ENCODE measurements at regions not wholly inside any gene's neighbourhood (a gene's known extent, or its start where the extent isn't known, plus 50 kb on each side); places are given as distances from the start of the nearest gene placed in this dataset.
"Not testable (repeated sequence)": the region's sequence is repeated elsewhere in the genome, so short reads cannot be mapped to it uniquely, and the experiment has no call there.

GRCh38 chr7:69208848-69209247, 389.4 kb upstream of the AUTS2 start:
- H3K4me2 ChIP-seq (ENCODE audit: insufficient read depth, low read length), result no peak overlapping the region
- no peaks in the 10 kb centered on the region for H4K20me1 ChIP-seq (ENCODE audit: insufficient read depth, low read length)
- TF ChIP-seq, protein P1, sequence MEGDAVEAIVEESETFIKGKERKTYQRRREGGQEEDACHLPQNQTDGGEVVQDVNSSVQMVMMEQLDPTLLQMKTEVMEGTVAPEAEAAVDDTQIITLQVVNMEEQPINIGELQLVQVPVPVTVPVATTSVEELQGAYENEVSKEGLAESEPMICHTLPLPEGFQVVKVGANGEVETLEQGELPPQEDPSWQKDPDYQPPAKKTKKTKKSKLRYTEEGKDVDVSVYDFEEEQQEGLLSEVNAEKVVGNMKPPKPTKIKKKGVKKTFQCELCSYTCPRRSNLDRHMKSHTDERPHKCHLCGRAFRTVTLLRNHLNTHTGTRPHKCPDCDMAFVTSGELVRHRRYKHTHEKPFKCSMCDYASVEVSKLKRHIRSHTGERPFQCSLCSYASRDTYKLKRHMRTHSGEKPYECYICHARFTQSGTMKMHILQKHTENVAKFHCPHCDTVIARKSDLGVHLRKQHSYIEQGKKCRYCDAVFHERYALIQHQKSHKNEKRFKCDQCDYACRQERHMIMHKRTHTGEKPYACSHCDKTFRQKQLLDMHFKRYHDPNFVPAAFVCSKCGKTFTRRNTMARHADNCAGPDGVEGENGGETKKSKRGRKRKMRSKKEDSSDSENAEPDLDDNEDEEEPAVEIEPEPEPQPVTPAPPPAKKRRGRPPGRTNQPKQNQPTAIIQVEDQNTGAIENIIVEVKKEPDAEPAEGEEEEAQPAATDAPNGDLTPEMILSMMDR (IDR thresholded peaks at IDR 0.05; ENCODE audit: extremely low read depth, low read depth, low read length), result no peak
- H3K79me2 ChIP-seq (ENCODE audit: insufficient read depth, low read length), result no peaks in the 10 kb centered on the region
- H3K36me3 ChIP-seq (ENCODE audit: insufficient read depth, low read length), result no peaks in the 10 kb centered on the region
- no peak for DNase-seq (ENCODE audit: insufficient read length, low spot score, missing footprints)
- H3K9me3 ChIP-seq (ENCODE audit: low read depth, low read length), result no peaks in the 10 kb centered on the region
- no peaks in the 10 kb centered on the region for H3K4me1 ChIP-seq (ENCODE audit: insufficient read depth, low read length)
- no peak overlapping the region for H2AFZ ChIP-seq (ENCODE audit: low read length)
- H3K27ac ChIP-seq (ENCODE audit: low read depth, low read length), result no peak overlapping the region
- no peak overlapping the region for H3K4me3 ChIP-seq (ENCODE audit: insufficient read depth, low read length)
- no peaks in the 10 kb centered on the region for H3K27me3 ChIP-seq (ENCODE audit: insufficient read depth, low read length)

GRCh38 chr7:69211336-69211735, 386.9 kb upstream of the AUTS2 start:
- Histone ChIP-seq H3K79me2 (ENCODE audit: insufficient read depth, low read length) (no peaks in the 10 kb centered on the region), H3K27ac (ENCODE audit: low read depth, low read length) (no peak overlapping the region), H3K9me3 (ENCODE audit: low read depth, low read length) (no peaks in the 10 kb centered on the region), H3K4me3 (ENCODE audit: insufficient read depth, low read length) (no peak overlapping the region), H3K36me3 (ENCODE audit: insufficient read depth, low read length) (no peaks in the 10 kb centered on the region), H2AFZ (ENCODE audit: low read length) (no peak overlapping the region), H3K4me1 (ENCODE audit: insufficient read depth, low read length) (no peaks in the 10 kb centered on the region), H3K27me3 (ENCODE audit: insufficient read depth, low read length) (no peaks in the 10 kb centered on the region), H4K20me1 (ENCODE audit: insufficient read depth, low read length) (no peaks in the 10 kb centered on the region), H3K4me2 (ENCODE audit: insufficient read depth, low read length) (no peak overlapping the region)
- DNase-seq (ENCODE audit: insufficient read length, low spot score, missing footprints), result no peak
- TF ChIP-seq, protein P1 (IDR thresholded peaks at IDR 0.05; ENCODE audit: extremely low read depth, low read depth, low read length), result no peak

DNA sequence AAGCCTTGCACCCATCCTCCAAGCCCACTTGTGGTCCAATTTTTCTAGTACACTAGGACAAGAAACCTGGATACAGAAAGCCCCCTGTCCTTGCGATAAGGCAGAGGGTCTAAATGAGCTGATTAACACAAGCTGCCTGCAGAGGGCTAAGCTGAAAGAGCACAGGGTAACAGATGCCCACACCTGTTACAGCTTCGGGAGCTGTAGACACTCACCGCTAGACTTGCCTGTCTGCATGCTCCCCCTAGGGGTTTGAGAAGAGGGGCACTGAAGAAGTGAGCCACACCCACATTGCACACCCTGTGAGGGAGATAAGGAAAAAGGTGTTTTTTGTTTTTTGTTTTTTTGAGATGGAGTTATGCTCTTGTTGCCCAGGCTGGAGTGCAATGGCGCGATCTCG, 386.5 kb upstream of the AUTS2 start:
- Histone ChIP-seq H3K4me2 (ENCODE audit: insufficient read depth, low read length) (no peak overlapping the region), H3K27me3 (ENCODE audit: insufficient read depth, low read length) (no peaks in the 10 kb centered on the region), H4K20me1 (ENCODE audit: insufficient read depth, low read length) (no peaks in the 10 kb centered on the region), H3K4me1 (ENCODE audit: insufficient read depth, low read length) (no peaks in the 10 kb centered on the region), H3K9me3 (ENCODE audit: low read depth, low read length) (no peaks in the 10 kb centered on the region), H2AFZ (ENCODE audit: low read length) (no peak overlapping the region), H3K79me2 (ENCODE audit: insufficient read depth, low read length) (no peaks in the 10 kb centered on the region), H3K27ac (ENCODE audit: low read depth, low read length) (no peak overlapping the region), H3K36me3 (ENCODE audit: insufficient read depth, low read length) (no peaks in the 10 kb centered on the region), H3K4me3 (ENCODE audit: insufficient read depth, low read length) (no peak overlapping the region)
- TF ChIP-seq, protein P1 (IDR thresholded peaks at IDR 0.05; ENCODE audit: extremely low read depth, low read depth, low read length), result no peak
- DNase-seq (ENCODE audit: insufficient read length, low spot score, missing footprints), result no peak

DNA sequence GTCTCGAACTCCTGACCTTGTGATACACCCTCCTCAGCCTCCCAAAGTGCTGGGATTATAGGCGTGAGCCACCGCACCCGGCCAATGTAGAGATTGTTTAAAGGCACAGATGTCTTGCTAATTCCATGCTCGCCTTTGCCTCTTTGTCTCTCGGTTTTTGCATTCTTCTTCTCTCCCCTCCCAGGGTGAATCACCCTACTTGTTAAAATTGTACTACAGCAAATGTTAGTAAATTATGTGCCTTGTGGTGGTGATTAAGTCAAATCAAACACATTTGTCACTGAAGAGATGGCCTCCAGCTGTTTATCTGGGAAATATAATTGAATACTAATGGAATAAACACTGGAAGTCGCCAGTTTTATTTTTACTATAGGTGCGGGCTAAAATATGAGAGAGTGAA, 384.4 kb upstream of the AUTS2 start:
- H3K9me3 ChIP-seq (ENCODE audit: low read depth, low read length), result no peaks in the 10 kb centered on the region
- H4K20me1 ChIP-seq (ENCODE audit: insufficient read depth, low read length), result no peaks in the 10 kb centered on the region
- H3K79me2 ChIP-seq (ENCODE audit: insufficient read depth, low read length), result no peaks in the 10 kb centered on the region
- H3K4me1 ChIP-seq (ENCODE audit: insufficient read depth, low read length), result no peaks in the 10 kb centered on the region
- DNase-seq (ENCODE audit: insufficient read length, low spot score, missing footprints), result no peak
- H3K36me3 ChIP-seq (ENCODE audit: insufficient read depth, low read length), result no peaks in the 10 kb centered on the region
- no peak overlapping the region for H3K4me2 ChIP-seq (ENCODE audit: insufficient read depth, low read length)
- TF ChIP-seq, protein P1 (IDR thresholded peaks at IDR 0.05; ENCODE audit: extremely low read depth, low read depth, low read length), result no peak
- no peak overlapping the region for H3K27ac ChIP-seq (ENCODE audit: low read depth, low read length)
- no peak overlapping the region for H3K4me3 ChIP-seq (ENCODE audit: insufficient read depth, low read length)
- no peak overlapping the region for H2AFZ ChIP-seq (ENCODE audit: low read length)
- H3K27me3 ChIP-seq (ENCODE audit: insufficient read depth, low read length), result no peaks in the 10 kb centered on the region

DNA sequence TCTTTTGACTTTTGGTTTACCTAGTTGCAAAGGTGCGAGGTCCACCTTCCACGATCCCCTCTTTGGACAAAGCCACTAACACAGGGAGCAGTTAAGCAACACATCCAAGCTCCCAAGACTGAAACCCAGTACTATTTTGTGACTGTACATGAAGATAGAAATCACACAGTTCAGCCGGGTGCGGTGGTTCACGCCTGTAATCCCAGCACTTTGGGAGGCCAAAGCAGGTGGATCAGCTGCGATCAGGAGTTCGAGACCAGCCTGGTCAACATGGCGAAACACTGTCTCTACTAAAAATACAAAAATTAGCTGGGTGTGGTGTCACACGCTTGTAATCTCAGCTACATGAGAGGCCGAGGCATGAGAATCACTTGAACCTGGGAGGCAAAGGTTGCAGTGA, 382.8 kb upstream of the AUTS2 start:
- H3K9me3 ChIP-seq (ENCODE audit: low read depth, low read length); H3K27me3 ChIP-seq (ENCODE audit: insufficient read depth, low read length); H4K20me1 ChIP-seq (ENCODE audit: insufficient read depth, low read length); DNase-seq (ENCODE audit: insufficient read length, low spot score, missing footprints); H3K4me1 ChIP-seq (ENCODE audit: insufficient read depth, low read length); H3K4me2 ChIP-seq (ENCODE audit: insufficient read depth, low read length); H3K4me3 ChIP-seq (ENCODE audit: insufficient read depth, low read length); H3K27ac ChIP-seq (ENCODE audit: low read depth, low read length); H3K79me2 ChIP-seq (ENCODE audit: insufficient read depth, low read length); H3K36me3 ChIP-seq (ENCODE audit: insufficient read depth, low read length); H2AFZ ChIP-seq (ENCODE audit: low read length): not testable (repeated sequence)

Data from osteoblast (primary cell).